NCI-H524 treated with DMSO at 0.1 percent for 48 hours (cell line): ENCODE measurements at regions not wholly inside any gene's neighbourhood (a gene's known extent, or its start where the extent isn't known, plus 50 kb on each side); places are given as distances from the start of the nearest gene placed in this dataset.

Experiments
- DNase-seq: peaks from one replicate; lab custom pipeline; 2025; lab: John Stamatoyannopoulos, UW

GRCh38 chr12:92554158-92555073 is 148.4 kb upstream of the PLEKHG7 start:
- no peak for DNase-seq

GRCh38 chr12:92553389-92553788 is 149.4 kb upstream of the PLEKHG7 start:
- DNase-seq: no peak

DNA sequence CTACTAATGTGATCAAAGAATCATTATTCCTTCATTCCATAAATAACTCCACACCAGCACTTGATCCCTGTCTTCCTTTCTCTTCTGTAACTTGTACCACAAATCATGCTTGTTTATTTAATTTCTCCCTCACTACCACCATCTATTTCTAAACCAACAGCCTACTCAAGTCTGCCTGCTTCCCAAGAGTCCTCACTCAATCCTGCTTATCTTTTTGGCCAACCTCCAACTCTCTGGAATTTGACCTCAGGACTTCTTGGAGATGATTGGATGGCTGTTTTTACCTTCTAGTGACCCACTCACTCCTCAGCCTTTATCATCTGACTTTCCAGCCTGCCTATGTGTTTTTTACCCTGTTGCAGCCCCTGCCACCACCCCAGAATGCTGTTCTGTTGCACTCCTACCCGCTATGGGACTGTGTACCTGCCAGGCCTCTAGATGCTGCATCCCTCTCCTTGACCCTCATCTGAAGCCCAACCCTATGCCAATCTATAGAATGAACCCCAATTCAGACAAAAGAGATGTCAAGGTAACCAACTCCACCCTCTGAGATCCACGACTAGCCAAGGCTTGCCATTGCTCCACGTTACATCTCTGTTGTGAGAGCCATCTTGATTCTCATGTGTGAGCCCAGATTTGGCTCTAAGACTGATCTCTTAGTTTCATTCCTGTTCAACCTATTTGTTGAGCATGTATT is 150.2 kb upstream of the PLEKHG7 start:
- no peak for DNase-seq

- DNase-seq: no peak
Measured at GRCh38 chr12:92551853-92552397, 150.9 kb upstream of the PLEKHG7 start.

DNA sequence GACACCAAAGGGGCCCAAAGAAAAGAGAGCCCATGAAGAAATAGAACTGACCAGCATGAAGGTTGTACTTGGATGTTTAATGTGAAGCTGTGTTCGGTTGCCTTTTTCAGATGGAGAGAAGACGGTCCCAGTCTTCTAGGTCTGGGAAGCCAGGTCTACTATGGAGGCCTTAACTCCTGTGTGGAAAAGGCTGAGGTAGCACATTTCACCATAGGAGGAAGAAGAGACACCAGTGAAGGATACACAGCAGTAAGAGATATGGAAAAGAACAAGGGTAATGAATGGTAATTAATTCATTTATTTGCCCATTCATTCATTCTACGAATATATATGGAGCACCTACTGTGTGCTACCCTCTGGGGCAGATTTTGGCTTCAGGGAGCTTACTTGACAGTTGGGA is 151.6 kb upstream of the PLEKHG7 start:
- DNase-seq: no peak

- DNase-seq: no peak
Measured at GRCh38 chr12:92550661-92551060, 152.1 kb upstream of the PLEKHG7 start.

DNA sequence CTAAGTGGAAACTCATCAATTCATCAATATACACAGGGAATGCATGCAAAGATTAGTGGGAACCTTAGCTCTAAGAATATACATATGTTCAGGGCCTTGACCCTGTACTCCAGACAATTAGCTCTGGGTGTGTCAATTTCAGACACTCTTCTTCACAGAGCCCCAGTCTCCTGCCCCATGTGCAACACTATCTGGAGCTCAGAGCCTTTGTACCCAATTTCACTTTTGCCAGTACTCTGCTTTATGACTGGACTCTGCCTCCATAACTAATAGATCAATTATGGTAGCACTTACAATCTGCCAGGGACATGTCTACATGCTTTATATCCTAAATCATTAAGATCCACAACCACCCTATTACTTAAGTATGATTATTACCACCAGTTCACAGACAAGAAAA is 152.5 kb upstream of the PLEKHG7 start:
- no peak for DNase-seq

DNA sequence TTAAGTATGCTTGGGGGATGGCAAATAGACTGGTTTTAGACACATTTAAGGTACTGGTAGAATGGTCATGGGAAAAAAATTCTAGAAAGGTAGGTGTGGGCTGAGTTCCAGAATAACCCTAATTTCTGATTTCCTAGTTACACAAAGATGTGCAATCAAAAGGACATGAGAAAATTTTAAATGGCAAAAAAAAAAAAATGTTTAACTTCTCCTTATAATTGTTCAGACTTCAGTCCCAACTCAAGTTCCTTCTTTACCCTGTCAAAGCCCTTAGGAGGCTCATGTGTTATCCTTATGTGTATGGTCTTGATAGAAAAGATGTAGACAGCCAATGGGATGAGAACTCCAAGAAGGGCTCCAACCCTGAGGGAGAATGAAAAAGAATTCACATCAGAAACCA is 153.3 kb upstream of the PLEKHG7 start:
- no peak for DNase-seq

DNA sequence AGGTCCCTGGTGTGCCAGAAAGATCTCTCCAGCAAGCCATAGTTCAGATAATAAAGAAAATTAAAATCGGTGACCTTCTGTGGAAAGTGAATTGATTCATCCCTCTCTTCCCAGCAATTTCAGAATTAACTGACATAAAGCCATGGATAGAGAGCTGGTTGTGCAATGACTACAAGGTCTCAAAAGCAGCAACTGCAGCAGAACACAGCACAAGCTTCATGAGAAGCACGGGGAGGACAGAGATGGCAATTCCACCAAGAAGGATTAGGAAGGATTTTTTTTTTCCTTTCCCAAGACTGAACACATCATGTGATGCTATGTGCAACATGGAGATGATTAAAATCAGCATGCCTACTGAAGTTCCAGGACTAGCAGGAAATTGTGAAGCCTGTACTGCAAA is 154.9 kb upstream of the PLEKHG7 start:
- no peak for DNase-seq

DNA sequence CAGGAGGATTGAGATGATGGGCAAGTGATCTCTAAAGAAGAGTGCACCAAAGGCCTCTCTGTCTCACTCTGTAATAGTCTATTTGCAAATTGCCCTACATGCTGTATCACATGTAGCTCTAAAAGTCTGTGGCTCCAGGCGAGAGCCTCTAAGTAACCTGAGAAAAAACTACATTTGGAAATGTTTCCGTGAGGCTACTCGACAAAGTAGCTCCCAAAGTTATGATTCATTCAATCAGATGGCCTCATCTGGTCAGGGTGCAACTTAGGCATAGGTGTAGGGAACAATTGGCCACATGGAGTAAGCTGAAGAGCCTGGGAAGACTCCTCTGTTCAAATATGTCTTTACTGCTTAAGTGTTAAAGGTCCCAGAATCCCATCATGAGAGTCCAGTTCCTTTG is 155.4 kb upstream of the PLEKHG7 start:
- DNase-seq: no peak

GRCh38 chr12:92546635-92547348 is 156.0 kb upstream of the PLEKHG7 start:
- no peak for DNase-seq

DNA sequence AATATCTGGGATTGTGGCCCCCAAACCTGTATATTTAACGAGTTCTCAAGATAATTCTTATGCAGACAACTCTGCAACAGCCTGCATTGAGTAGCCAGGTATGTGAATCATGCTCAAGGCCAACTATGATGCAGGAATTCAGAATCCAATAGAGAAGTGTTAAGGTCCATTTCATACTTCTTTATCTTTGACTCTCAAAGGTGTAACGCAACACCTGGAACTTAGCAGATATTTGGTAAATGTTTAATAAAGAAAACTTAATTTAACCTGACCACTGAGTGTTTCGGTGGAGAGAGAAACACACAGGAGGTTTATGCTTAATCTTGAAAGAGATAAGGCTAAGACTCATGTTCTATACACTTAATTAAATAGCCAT is 156.5 kb upstream of the PLEKHG7 start:
- DNase-seq: no peak

DNA sequence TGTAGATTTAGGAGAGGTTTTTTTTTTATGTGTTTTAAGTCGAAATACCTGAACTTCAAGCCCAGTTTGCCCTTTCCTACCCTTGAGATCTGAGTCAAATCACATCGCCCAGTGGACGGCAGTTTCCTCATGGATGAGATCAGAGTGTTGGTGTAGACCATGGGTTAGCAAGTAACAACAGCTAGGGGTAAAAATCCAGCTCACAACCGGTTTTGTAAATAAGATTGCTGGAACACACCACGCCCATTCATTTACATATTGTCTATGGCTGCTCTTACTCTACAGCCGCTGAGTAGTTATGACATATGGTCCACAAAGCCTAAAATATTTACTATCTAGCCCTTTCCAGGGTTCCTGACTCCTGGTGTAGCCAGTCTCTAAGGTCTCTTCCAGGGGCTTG is 158.5 kb upstream of the PLEKHG7 start:
- DNase-seq: no peak

- no peak for DNase-seq
Measured at GRCh38 chr12:92543840-92544239, 158.9 kb upstream of the PLEKHG7 start.

DNA sequence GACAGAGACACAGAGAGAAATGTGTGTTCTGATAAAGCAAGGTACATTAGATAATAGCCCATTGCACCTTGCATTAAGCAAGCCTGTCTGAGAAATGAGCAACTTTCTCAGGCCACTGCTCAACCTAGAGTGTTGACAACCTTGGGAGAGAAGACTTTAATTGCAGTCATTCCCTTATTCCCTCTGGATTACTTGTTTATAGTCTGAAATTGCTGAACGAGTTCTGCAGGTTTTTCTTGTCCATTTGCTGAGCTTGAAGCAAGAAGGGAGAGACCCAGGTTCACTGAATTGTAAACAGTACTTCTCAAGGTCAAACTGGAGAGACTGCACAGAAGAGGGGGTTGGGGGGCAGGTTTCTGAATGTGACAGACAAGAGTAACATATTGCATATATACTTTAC is 159.4 kb upstream of the PLEKHG7 start:
- no peak for DNase-seq

DNA sequence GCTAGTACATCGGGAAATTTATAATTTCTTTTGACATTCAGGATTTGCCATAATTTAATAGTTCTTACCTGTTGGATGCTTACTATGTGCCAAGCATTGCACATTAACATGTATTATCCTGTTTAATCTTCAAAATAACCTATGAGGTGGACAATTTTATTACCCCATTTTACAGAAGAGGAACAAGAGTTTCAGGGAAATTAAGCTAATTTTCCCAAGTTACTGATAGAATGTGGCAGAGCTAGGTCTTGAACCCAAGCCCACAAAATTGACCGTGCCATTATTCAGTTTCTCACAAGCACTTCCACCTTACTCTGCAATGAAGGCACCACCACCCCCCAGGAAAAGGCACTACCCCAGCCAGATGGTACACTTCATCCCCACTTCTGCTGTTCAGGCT is 161.1 kb upstream of the PLEKHG7 start:
- no peak for DNase-seq

- no peak for DNase-seq
Measured at GRCh38 chr12:92540782-92541423, 161.9 kb upstream of the PLEKHG7 start.

GRCh38 chr12:92539976-92540781 is 162.6 kb upstream of the PLEKHG7 start:
- DNase-seq: no peak

- DNase-seq: no peak
Measured at GRCh38 chr12:92539110-92539749, 163.6 kb upstream of the PLEKHG7 start.

- DNase-seq: no peak
Measured at GRCh38 chr12:92537290-92537960, 165.4 kb upstream of the PLEKHG7 start.
